ENCODE measurements at regions not wholly inside any gene's neighbourhood (a gene's known extent, or its start where the extent isn't known, plus 50 kb on each side); places are given as distances from the start of the nearest gene placed in this dataset.

DNA sequence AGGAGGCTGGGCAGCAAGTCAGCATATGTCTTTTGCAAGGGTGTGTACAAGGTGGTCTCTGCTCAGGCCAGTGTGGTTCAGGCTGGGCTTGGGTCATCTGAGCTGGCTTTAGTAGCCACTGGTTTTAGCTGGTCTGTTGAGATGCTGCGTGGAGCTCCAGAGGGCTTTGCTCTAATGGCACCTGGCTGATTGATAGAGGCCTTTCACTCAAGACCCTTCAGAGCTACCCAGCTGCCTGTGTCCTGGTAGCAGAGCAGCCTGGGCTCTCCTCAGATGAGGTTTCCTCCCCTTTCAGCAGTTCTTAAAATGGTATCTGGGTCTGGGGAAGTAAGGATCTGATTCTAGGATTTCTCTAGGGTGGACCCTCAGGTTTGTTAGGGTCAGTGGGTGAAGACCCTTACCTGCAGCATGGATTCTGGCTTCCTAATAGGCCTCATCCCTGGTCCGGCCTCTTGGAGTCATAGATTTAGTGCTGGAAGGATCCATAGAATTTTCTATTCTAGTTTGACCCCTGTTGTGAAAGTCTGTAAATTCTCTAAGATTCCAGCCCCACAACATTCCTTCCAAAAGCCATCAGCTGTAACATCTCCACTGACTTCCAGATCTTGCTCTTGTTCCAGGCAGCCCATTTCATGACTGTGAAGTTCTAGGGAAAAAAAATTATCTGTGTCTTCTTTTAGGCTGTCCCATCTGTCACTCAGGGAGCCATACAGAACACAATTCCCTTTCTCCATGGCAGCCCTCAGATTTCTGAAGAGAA, 190.2 kb upstream of the ZBED5 start:
- TF ChIP-seq CTCF (IDR thresholded peaks at IDR 0.05) (no peak), POLR2A (IDR thresholded peaks at IDR 0.05) (no peak), POLR2AphosphoS5 (IDR thresholded peaks at IDR 0.05) (no peak), EP300 (IDR thresholded peaks at IDR 0.05) (no peak)

Data from stomach (tissue), 4 donors.